Thyroid gland (tissue), 4 donors: ENCODE measurements at regions not wholly inside any gene's neighbourhood (a gene's known extent, or its start where the extent isn't known, plus 50 kb on each side); places are given as distances from the start of the nearest gene placed in this dataset.

Source experiments
- CTCF ChIP-seq, 6 experiments: fragments of 200-600 bp in 3 of 6; fragments of 450-650 bp in 3 of 6; sonication (generic) in 3 of 6; IDR thresholded peaks; one replicate each; pipeline ENCODE4 v1.5.1; 2016 to 2019; ENCODE audit warnings: antibody characterized with exemption in 6 of 6, mild to moderate bottlenecking in 2 of 6, inconsistent platforms in 1 of 6, moderate library complexity in 1 of 6
- POLR2A ChIP-seq, 2 donors: fragments of 450-650 bp; IDR thresholded peaks; one replicate each; pipeline ENCODE4 v1.6.1; 2017; ENCODE audit warnings: antibody characterized with exemption in 2 of 2, mild to moderate bottlenecking in 2 of 2, moderate library complexity in 1 of 2

- TF ChIP-seq POLR2A (IDR thresholded peaks at IDR 0.05) (no peak), CTCF (IDR thresholded peaks at IDR 0.05) (no peak)
These were observed 206.1 kb upstream of the HDAC4 start for GRCh38 chr2:239606741-239607516.
